ENCODE measurements at regions not wholly inside any gene's neighbourhood (a gene's known extent, or its start where the extent isn't known, plus 50 kb on each side); places are given as distances from the start of the nearest gene placed in this dataset.

DNA sequence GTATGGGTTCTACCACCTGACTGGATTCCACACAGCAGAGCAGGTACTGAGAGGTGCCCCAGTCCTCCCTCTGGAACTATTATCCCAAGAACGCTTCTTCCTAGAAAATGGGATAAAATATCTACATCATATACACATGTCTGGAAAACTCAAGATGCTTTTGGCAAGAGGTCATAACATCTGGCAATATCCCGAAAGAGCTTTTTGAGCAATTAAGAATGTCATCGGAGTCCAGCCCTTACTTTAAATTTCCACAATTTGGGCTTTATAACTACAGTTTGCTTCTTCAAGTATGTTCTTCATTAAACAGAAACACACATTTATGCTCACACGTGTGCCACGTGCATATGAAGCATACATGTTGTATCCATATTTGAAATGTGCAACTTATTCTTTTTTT lies 365.9 kb upstream of the THBS1 start:
- FAIRE-seq (no peak), DNase-seq (ENCODE audit: insufficient read length, low spot score) (no peak)
- TF ChIP-seq TAF1 (IDR thresholded peaks at IDR 0.05; ENCODE audit: low read depth, low read length), result no peak

DNA sequence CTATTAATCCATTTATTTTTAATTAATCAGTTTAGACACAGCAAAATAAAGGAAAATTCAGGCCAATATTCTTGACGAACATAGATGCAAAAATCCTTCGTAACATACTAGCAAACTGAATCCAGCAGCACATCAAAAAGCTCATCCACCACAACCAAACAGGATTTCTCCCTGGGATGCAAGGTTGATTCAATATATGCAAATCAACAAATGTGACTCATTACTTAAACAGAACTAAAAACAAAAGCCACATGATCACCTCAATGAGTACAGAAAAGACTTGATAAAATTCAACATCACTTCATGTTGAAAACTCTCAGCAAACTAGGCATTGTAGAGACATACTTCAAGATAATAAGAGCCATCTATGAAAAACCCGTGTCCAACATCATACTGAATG lies 364.1 kb upstream of the THBS1 start:
- no peak for DNase-seq (ENCODE audit: insufficient read length, low spot score)
- no peak for TF ChIP-seq SPI1 (IDR thresholded peaks at IDR 0.05; ENCODE audit: low read depth, low read length)
- FAIRE-seq, result no peak

- FAIRE-seq (no peak), DNase-seq (ENCODE audit: insufficient read length, low spot score) (no peak)
- TF ChIP-seq POLR2A (IDR thresholded peaks at IDR 0.05; ENCODE audit: low read depth, low read length), result no peak
- TF ChIP-seq SPI1 (IDR thresholded peaks at IDR 0.05; ENCODE audit: low read depth, low read length), result no peak
- TF ChIP-seq TAF1 (IDR thresholded peaks at IDR 0.05; ENCODE audit: low read depth, low read length), result no peak
- no peak for TF ChIP-seq POU2F2 (IDR thresholded peaks at IDR 0.05; ENCODE audit: low read depth, low read length)
- no peak for TF ChIP-seq PAX5 (IDR thresholded peaks at IDR 0.05; ENCODE audit: insufficient read depth, low read length, severe bottlenecking)
- TF ChIP-seq POLR2AphosphoS5 (IDR thresholded peaks at IDR 0.05; ENCODE audit: low read depth, low read length), result no peak
Observed at GRCh38 chr15:39219608-39220007, 361.3 kb upstream of the THBS1 start.

- FAIRE-seq (no peak), DNase-seq (ENCODE audit: insufficient read length, low spot score) (no peak)
- TF ChIP-seq POLR2A (IDR thresholded peaks at IDR 0.05; ENCODE audit: low read depth, low read length), result no peak
- TF ChIP-seq POU2F2 (IDR thresholded peaks at IDR 0.05; ENCODE audit: low read depth, low read length), result no peak
Observed at GRCh38 chr15:39226169-39226937, 354.5 kb upstream of the THBS1 start.

- TF ChIP-seq PAX5 (IDR thresholded peaks at IDR 0.05; ENCODE audit: insufficient read depth, low read length, severe bottlenecking) (no peak), TAF1 (IDR thresholded peaks at IDR 0.05; ENCODE audit: low read depth, low read length) (no peak), SPI1 (IDR thresholded peaks at IDR 0.05; ENCODE audit: low read depth, low read length) (no peak), POU2F2 (IDR thresholded peaks at IDR 0.05; ENCODE audit: low read depth, low read length) (no peak), POLR2AphosphoS5 (IDR thresholded peaks at IDR 0.05; ENCODE audit: low read depth, low read length) (no peak), POLR2A (IDR thresholded peaks at IDR 0.05; ENCODE audit: low read depth, low read length) (no peak)
- DNase-seq (ENCODE audit: insufficient read length, low spot score), result no peak
- no peak for FAIRE-seq
Observed at GRCh38 chr15:39227001-39227400, 353.9 kb upstream of the THBS1 start.

GRCh38 chr15:39228889-39229288 lies 352.0 kb upstream of the THBS1 start:
- FAIRE-seq (no peak), DNase-seq (ENCODE audit: insufficient read length, low spot score) (no peak)
- TF ChIP-seq PAX5 (IDR thresholded peaks at IDR 0.05; ENCODE audit: insufficient read depth, low read length, severe bottlenecking), result no peak
- no peak for TF ChIP-seq POLR2AphosphoS5 (IDR thresholded peaks at IDR 0.05; ENCODE audit: low read depth, low read length)
- no peak for TF ChIP-seq POU2F2 (IDR thresholded peaks at IDR 0.05; ENCODE audit: low read depth, low read length)
- TF ChIP-seq SPI1 (IDR thresholded peaks at IDR 0.05; ENCODE audit: low read depth, low read length), result no peak
- TF ChIP-seq TAF1 (IDR thresholded peaks at IDR 0.05; ENCODE audit: low read depth, low read length), result no peak
- TF ChIP-seq POLR2A (IDR thresholded peaks at IDR 0.05; ENCODE audit: low read depth, low read length), result no peak

DNA sequence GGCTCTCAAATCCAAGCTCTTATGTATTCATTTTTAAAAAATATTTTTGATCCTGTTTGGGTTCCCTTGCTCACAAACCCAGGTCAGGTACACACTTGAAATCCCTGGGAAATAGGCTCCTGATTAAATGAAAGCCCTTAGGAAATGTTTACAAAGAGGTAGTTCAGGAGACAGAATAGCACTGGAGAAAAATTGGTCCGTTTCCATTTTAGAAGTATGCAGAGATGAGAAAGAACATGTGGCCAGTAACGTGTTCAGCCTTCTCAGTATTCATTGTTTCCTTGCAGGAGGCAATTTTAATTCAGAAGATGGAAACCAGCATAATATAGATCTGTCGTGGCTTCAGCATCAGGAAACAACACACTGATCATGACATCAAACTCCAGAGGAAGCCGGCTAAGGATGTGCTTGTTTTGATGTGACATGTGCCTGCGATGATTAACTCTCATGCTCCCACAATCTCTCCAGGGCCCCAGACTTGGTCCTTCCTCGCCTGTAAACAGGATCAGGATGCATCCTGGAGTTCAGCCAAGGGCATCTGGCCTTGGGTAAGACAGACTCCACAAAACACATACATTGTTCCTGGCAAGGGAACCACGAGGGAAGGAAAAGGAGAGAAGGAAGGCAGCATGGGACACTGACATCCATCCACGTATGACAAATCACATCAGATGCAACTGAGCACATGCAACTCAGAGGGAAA lies 350.5 kb upstream of the THBS1 start:
- TF ChIP-seq POLR2AphosphoS5 (IDR thresholded peaks at IDR 0.05; ENCODE audit: low read depth, low read length) (no peak), TAF1 (IDR thresholded peaks at IDR 0.05; ENCODE audit: low read depth, low read length) (no peak), POLR2A (IDR thresholded peaks at IDR 0.05; ENCODE audit: low read depth, low read length) (no peak), PAX5 (IDR thresholded peaks at IDR 0.05; ENCODE audit: insufficient read depth, low read length, severe bottlenecking) (no peak), POU2F2 (IDR thresholded peaks at IDR 0.05; ENCODE audit: low read depth, low read length) (no peak), SPI1 (IDR thresholded peaks at IDR 0.05; ENCODE audit: low read depth, low read length) (no peak)
- DNase-seq (ENCODE audit: insufficient read length, low spot score), result no peak
- FAIRE-seq, result no peak

DNA sequence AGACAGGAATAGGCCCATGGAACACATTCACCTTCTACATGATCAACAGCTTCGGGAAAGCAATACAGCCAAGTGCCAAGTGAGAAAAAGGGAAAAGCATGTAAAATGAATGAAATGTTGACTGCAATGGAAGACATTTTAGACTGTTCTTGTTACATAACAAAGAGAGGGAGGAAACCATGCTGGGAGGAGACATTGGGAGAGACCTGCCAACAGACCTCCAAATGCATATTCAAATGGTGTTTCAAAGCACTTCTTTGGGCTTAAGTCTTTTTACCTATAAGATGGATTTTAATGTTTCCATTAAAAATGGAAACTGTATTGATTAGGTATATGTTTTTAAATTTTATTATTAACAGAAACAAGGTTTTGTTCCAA lies 350.0 kb upstream of the THBS1 start:
- no peak for DNase-seq (ENCODE audit: insufficient read length, low spot score)
- TF ChIP-seq TAF1 (IDR thresholded peaks at IDR 0.05; ENCODE audit: low read depth, low read length) (no peak), POLR2A (IDR thresholded peaks at IDR 0.05; ENCODE audit: low read depth, low read length) (no peak), POLR2AphosphoS5 (IDR thresholded peaks at IDR 0.05; ENCODE audit: low read depth, low read length) (no peak), POU2F2 (IDR thresholded peaks at IDR 0.05; ENCODE audit: low read depth, low read length) (no peak), SPI1 (IDR thresholded peaks at IDR 0.05; ENCODE audit: low read depth, low read length) (no peak), PAX5 (IDR thresholded peaks at IDR 0.05; ENCODE audit: insufficient read depth, low read length, severe bottlenecking) (no peak)
- no peak for FAIRE-seq

GRCh38 chr15:39232512-39232911 lies 348.4 kb upstream of the THBS1 start:
- TF ChIP-seq SPI1 (IDR thresholded peaks at IDR 0.05; ENCODE audit: low read depth, low read length) (no peak), POLR2AphosphoS5 (IDR thresholded peaks at IDR 0.05; ENCODE audit: low read depth, low read length) (no peak), POLR2A (IDR thresholded peaks at IDR 0.05; ENCODE audit: low read depth, low read length) (no peak), PAX5 (IDR thresholded peaks at IDR 0.05; ENCODE audit: insufficient read depth, low read length, severe bottlenecking) (no peak)
- FAIRE-seq (no peak), DNase-seq (ENCODE audit: insufficient read length, low spot score) (no peak)

GRCh38 chr15:39235084-39235795 lies 345.6 kb upstream of the THBS1 start:
- no peak for FAIRE-seq
- TF ChIP-seq PAX5 (IDR thresholded peaks at IDR 0.05; ENCODE audit: insufficient read depth, low read length, severe bottlenecking) (no peak), POLR2A (IDR thresholded peaks at IDR 0.05; ENCODE audit: low read depth, low read length) (no peak), POU2F2 (IDR thresholded peaks at IDR 0.05; ENCODE audit: low read depth, low read length) (no peak), SPI1 (IDR thresholded peaks at IDR 0.05; ENCODE audit: low read depth, low read length) (no peak)
- no peak for DNase-seq (ENCODE audit: insufficient read length, low spot score)
